Ovary (tissue), 7 donors: ENCODE measurements at regions not wholly inside any gene's neighbourhood (a gene's known extent, or its start where the extent isn't known, plus 50 kb on each side); places are given as distances from the start of the nearest gene placed in this dataset.

Source experiments
- DNase-seq, 5 donors: peaks; one replicate each; pipeline ENCODE4 v3.0.0-alpha.2; 2019 to 2020
- H3K27ac ChIP-seq, 2 donors: fragments of 200-600 bp; one replicate each; pipeline versions ENCODE4 v1.5.1 to v1.8.0; 2019 to 2022
- H3K27me3 ChIP-seq: fragments of 200-600 bp; one replicate; pipeline ENCODE4 v1.8.0; 2022
- H3K36me3 ChIP-seq: fragments of 200-600 bp; sonication (generic); one replicate; pipeline ENCODE4 v1.5.1; 2019
- H3K4me1 ChIP-seq: one replicate; pipeline ENCODE4 v1.8.1; 2013; ENCODE audit warnings: mild to moderate bottlenecking, moderate library complexity; ENCODE audit not compliant: insufficient read depth
- H3K4me3 ChIP-seq: fragments of 200-600 bp; sonication (generic); one replicate; pipeline ENCODE4 v1.5.1; 2017
- H3K9me3 ChIP-seq, 2 donors: fragments of 200-600 bp in 1 of 2; sonication (generic) in 1 of 2; one replicate each; pipeline versions ENCODE4 v1.5.1 to v1.8.1; 2013 to 2019; ENCODE audit warnings: mild to moderate bottlenecking in 1 of 2, moderate library complexity in 1 of 2
- EP300 ChIP-seq: sonication (generic); formaldehyde crosslinking; IDR thresholded peaks from one replicate; pipeline ENCODE4 v1.6.1; 2017; ENCODE audit warnings: antibody characterized with exemption
- POLR2A ChIP-seq: fragments of 450-650 bp; IDR thresholded peaks from one replicate; pipeline ENCODE4 v1.6.1; 2017; ENCODE audit warnings: antibody characterized with exemption, mild to moderate bottlenecking, moderate library complexity
- WGBS, 3 donors: extraction: QIAGEN DNeasy Blood & Tissue Kit in 1 of 3; methylation state at CpG; one replicate each; pipeline versions ENCODE4 v1.1.5 to v1.1.7; 2013 to 2017; 5-methylcytosine and 5-hydroxymethylcytosine counted together
- intact Hi-C, 4 donors: fragments of 100-400 bp; cut with DNase I; formaldehyde crosslinking; loops; one replicate each; pipeline versions ENCODE4 v1.11.0 to v1.15.1; 2022 to 2023
- TF ChIP-seq, protein P1 (sequence below), 3 donors: fragments of 450-650 bp in 2 of 3; fragments of 200-600 bp in 1 of 3; IDR thresholded peaks; one replicate each; pipeline versions ENCODE4 v1.5.1 to v1.8.0; 2016 to 2022; ENCODE audit warnings: antibody characterized with exemption in 3 of 3, mild to moderate bottlenecking in 1 of 3
- donor health status: DM: no; HTN: no; CAD: no; lungs with moderate emphysema.
- donor health status: DM: no; HTN: no; CAD: no.
- donor health status: Bipolar disorder and iron deficiency.
- donor health status: DM: no; HTN: no; CAD: no.
- donor health status: DM: yes; HTN: yes; CAD: no.

DNA sequence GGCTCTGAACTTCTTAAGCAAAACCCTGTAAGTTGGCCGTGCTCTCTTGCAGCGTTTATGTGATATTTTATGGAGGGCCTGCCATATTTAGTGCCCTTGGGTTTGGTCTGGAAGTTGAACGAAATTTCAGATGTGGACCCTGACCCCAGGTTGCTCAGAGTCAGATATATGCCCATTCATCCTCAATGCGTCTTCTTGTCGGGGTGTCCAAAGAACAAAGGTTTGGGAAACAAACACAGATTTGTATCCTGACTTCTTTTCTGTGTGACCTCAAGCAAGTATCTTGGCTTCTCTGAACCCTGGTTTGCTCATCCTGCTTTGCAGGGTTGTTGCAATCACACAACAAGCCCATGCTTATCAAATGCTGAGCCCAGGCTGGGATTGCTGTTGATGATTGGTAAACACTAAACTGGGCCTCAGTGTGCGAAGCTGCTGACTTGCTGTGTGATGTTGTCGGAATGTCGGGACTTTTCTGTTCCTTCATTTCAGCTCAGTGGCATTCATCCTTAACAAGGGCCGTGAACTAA is 103.5 kb upstream of the PTPN1 start:
- no peaks in the 10 kb centered on the region for H3K9me3 ChIP-seq
- DNase-seq, result no peak
- intact Hi-C loops, result no loop called here
- 89 to 92% (median 91%) methylated on average over 9 of the region's 9 CpGs for WGBS, 3 donors
- H3K36me3 ChIP-seq, result no peaks in the 10 kb centered on the region
- no peak overlapping the region for H3K4me3 ChIP-seq
- H3K4me1 ChIP-seq, result peaks cover 2% of the 10 kb centered on the region
- TF ChIP-seq EP300 (no peak), POLR2A (no peak)
- TF ChIP-seq, protein P1, sequence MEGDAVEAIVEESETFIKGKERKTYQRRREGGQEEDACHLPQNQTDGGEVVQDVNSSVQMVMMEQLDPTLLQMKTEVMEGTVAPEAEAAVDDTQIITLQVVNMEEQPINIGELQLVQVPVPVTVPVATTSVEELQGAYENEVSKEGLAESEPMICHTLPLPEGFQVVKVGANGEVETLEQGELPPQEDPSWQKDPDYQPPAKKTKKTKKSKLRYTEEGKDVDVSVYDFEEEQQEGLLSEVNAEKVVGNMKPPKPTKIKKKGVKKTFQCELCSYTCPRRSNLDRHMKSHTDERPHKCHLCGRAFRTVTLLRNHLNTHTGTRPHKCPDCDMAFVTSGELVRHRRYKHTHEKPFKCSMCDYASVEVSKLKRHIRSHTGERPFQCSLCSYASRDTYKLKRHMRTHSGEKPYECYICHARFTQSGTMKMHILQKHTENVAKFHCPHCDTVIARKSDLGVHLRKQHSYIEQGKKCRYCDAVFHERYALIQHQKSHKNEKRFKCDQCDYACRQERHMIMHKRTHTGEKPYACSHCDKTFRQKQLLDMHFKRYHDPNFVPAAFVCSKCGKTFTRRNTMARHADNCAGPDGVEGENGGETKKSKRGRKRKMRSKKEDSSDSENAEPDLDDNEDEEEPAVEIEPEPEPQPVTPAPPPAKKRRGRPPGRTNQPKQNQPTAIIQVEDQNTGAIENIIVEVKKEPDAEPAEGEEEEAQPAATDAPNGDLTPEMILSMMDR (IDR thresholded peaks at IDR 0.05), result no peak
- no peak overlapping the region for H3K27ac ChIP-seq
- H3K27me3 ChIP-seq, result no peaks in the 10 kb centered on the region

DNA sequence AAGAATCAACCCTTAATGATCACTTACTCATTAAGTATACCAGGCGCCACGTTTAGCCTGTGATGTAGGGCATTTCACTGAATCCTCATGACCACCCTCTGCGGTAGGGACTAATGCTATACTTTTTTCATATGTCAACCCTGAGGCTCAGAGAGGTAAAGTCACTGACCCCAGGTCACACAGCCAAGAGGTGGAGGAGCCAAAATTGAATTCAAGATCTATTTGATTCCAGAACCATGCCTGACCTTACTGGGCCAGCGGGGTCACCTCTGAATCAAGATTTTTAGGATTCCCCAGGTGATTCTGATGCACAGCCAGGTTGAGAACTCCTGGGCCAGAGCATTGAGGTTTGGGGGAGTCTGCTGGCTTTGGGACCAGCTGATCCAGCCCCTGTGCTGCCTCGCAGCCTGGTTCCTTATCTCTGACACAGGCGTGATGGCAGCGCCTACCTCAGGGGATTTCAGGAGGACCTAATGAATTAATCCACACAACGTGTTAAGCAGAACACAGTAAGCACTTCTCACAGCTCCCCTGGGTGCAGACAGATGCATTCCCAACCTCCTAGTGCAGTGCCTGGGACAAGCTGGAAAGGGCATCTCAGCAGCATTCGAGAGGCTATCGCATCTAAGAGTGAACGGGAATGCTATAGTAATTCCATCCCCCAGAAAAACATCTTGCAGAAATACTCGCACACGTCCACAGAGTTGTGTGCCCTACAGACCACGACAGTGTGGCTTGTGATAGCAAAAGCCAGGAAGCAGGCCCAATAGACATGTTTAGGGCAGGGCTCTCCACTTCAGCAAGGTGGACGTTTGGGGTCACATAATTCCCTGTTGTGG is 101.4 kb upstream of the PTPN1 start:
- H3K36me3 ChIP-seq, result no peaks in the 10 kb centered on the region
- 79 to 84% (median 83%) methylated on average over 15 of the region's 15 CpGs for WGBS, 3 donors
- H3K9me3 ChIP-seq, result no peaks in the 10 kb centered on the region
- TF ChIP-seq, protein P1 (IDR thresholded peaks at IDR 0.05), result no peak
- TF ChIP-seq POLR2A (no peak), EP300 (no peak)
- peaks cover 2% of the 10 kb centered on the region for H3K4me1 ChIP-seq
- no peaks in the 10 kb centered on the region for H3K27me3 ChIP-seq
- intact Hi-C loops, result no loop called here
- no peak for DNase-seq
- H3K27ac ChIP-seq, result no peak overlapping the region
- no peak overlapping the region for H3K4me3 ChIP-seq

DNA sequence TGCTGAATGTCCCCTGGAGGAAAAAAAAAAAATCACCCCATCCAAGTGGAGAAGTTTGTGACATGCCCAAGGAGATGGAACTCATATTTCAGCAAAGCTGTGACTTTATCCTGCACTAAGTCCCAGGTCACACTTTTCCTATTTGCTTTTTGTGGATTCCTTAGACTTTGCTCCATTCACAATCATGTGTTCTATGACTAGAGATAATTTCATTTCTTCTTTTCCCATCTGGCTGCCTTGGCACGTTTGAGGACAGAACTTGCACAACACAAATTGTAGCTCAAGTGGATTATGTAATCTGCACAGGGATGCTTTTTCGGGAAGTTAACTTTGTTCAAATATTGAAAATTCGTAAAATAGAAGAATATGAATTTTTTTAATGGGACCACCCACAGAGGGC is 100.7 kb upstream of the PTPN1 start:
- TF ChIP-seq, protein P1 (IDR thresholded peaks at IDR 0.05), result no peak
- no peak for TF ChIP-seq POLR2A
- TF ChIP-seq EP300, result peak; percentile 44
- DNase-seq, result peak in 1 of 5 donors; percentile 72
- Histone ChIP-seq H3K4me3 (no peak overlapping the region), H3K27ac (no peak overlapping the region), H3K9me3 (no peaks in the 10 kb centered on the region), H3K36me3 (no peaks in the 10 kb centered on the region), H3K27me3 (no peaks in the 10 kb centered on the region), H3K4me1 (no peaks in the 10 kb centered on the region)
- WGBS, 3 donors, result 19 to 26% (median 25%) methylated on average over 3 of the region's 3 CpGs
- intact Hi-C loops, result no loop called here

DNA sequence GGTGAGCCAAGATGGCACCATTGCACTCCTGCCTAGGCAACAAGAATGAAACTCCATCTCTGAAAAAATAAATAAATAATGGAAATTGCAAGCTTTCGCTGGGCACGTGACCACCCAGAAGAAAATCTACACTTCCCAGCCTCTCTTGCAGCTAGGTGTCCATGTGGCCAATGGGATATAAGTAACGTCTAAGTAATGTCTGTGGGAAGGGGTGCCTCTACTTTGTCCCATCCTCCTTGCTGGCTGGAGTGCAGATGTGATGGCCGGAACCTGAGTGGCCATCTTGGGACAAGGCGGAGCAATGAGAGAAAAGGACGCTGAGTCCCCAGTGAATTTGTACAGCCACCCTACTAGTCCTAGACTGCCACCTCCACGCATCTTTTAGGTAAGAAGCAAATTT is 99.8 kb upstream of the PTPN1 start:
- no peaks in the 10 kb centered on the region for H3K9me3 ChIP-seq
- H3K36me3 ChIP-seq, result no peaks in the 10 kb centered on the region
- H3K27ac ChIP-seq, result no peak overlapping the region
- intact Hi-C loops, result no loop called here
- peaks cover 2% of the 10 kb centered on the region for H3K4me1 ChIP-seq
- H3K4me3 ChIP-seq, result no peak overlapping the region
- TF ChIP-seq POLR2A (no peak), EP300 (no peak)
- TF ChIP-seq, protein P1 (IDR thresholded peaks at IDR 0.05), result no peak
- no peaks in the 10 kb centered on the region for H3K27me3 ChIP-seq
- DNase-seq, result no peak
- WGBS, 3 donors, result 94 to 96% (median 95%) methylated on average over 7 of the region's 7 CpGs
